HG02763 (cell line): ENCODE measurements at regions not wholly inside any gene's neighbourhood (a gene's known extent, or its start where the extent isn't known, plus 50 kb on each side); places are given as distances from the start of the nearest gene placed in this dataset.

ENCODE experiments used
- ATAC-seq: cut with Tn5 transposase; IDR thresholded peaks from one replicate; pipeline ENCODE4 v1.9.1; 2021; ENCODE audit warnings: mild to moderate bottlenecking, moderate library complexity; ENCODE audit not compliant: unreplicated experiment

DNA sequence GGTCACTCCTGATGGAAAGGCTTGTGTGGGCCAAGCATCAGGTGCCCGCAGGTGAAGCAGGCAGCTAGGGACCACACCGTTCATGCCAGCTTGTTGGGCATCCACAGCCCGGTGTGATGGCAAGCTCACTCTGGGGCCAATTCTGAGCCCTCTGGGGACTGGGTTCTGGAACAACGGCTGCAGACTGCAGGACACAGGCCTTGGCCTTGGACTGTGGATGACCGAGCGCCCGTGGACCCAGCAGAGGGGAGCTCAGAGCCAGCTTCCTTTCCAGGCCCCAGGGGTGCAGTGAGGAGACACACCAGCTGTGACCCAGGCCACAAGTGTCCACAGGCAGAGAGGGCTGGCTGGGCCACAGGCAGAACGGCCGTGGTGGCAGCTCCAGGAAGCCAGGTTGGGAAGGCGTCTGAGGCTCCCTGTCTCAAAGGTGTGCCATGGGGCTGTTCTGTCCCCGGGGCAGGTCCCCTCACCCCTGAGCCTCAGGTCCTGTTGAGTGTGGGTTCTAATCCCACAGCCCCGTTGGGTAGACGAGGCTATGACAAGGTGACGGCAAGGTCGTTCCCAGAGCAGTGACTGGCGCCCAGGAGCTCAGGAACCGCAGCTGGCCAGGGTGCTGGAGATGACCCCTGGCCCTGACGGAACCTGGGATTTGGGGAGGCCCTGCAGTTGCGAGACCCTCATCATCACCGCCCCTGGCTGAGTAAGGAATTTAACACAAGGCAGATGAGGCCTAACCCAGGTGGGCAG is 1079.4 kb downstream of the BRD1 start:
- ATAC-seq, result no peak

DNA sequence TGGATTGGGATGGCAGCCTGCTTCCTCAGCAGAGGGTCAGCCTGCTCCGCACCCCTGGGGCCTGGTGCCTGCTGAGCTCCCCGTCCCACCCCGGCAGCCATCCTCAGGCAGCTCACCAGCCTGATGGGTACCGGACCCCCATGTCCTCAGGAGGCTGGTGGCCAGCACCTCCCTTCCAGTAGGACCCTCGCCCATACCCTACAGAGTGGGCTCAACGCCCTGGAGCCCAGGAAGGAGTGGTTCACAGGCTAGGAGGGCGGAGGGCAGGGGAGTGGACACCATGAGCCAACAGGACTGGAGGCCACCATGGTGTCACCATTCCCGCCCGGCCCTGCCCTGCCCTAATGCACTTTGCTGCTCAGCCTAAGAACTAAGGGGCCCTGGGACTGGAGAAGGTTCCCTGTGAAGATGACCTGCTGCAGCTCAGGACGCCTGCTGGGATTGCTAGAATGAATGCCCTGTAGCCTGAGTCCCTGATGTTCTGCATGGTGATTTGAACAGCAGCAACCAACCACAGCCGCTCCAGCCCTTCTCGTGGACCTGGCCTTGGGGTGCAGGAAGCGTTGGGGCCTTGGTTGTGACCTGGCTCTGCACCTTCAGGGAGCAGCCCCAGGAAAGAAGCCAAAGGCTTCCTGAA is 1080.8 kb downstream of the BRD1 start:
- ATAC-seq, result no peak

DNA sequence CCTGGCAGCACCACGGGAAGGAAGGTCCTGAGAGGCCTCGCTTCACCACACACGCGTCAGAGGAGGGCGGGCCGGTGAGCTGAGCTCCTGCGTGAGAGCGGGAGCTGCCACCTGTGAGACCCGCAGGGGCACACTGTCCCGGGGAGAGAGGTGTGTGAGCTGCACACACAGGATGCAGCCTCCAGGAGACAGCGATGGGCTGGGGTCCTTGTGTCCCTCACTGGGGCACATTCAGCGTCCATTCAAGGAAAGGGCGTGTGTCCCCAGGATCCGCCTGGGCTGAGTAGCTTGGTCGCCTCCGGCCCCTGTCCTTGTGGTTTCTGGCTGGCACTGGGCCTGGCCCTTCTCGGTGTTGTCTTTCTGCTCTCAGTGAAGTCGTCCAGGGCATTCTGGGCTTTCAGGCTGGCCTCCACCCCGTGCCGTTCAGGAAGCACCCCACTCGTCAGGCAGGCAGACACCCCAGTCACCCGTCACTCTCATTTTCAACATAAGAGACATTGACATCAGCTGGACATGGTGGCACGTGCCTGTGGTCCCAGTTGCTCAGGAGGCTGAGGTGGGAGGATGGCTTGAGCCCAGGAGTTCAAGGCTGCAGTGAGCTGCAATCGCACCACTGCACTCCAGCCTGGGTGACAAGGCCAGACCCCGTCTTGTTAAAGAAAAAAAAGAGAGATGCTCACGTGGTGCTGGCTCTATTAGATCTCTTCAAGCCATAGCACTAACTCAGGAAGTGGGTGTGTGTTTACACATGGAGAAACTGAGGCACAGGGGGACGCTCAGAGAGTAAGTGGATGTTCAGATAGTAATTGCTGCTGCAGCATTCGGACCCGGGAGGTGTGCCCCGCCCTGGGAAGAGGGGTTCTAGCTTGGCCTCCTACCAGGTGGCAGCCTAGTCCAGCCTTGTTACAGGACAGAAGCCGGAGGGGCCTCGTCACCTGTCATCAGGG is 1081.6 kb downstream of the BRD1 start:
- ATAC-seq, result no peak

DNA sequence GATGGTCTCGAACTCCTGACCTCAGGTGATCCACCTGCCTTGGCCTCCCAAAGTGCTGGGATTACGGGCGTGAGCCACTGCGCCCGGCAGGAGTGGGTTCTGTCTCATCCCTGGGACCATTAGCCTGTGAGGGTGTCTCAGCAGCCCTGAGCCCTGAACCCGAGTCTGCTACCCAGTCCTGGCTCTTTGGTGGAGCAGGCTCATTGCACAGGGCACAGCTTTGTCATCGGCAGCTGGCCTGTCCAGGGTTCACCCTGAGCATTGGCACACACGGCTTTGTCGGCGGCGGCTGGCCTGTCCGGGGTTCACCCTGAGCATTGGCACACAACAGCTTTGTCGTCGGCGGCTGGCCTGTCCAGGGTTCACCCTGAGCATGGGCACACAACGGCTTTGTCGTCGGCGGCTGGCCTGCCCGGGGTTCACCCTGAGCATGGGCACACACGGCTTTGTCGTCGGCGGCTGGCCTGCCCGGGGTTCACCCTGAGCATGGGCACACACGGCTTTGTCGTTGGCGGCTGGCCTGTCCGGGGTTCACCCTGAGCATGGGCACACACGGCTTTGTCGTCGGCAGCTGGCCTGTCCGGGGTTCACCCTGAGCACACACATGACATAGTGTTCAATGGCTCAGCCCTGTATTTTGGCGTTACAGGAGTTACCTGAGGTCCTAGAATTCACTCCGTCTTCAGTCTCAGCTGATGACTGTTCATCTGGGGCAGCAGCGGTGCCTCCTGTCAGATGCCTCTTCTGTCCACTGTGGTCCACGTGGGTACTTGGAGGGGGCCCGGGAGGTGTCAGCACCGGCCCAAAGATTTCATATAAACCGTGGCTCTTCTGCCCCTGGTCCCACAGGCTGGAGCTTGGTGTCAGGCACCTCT is 1082.5 kb downstream of the BRD1 start:
- no peak for ATAC-seq

DNA sequence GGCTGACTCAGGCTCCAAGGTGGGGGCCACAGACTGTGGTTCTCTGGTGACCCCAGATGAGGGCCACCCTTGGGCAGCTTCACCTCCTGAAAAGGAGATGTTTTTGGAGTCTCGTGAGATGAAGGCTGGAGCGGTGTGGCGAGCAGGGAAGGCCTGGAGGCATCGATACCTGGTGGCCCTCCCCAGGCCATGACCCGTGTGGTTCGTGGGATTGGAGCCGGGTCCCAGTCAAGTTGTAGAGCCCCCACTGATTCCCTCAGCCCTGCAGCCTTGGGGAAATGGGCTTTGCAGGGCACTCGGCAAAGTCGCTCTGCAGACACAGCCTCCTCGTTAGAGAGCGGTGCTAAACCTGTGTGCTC is 1083.4 kb downstream of the BRD1 start:
- ATAC-seq, result no peak

DNA sequence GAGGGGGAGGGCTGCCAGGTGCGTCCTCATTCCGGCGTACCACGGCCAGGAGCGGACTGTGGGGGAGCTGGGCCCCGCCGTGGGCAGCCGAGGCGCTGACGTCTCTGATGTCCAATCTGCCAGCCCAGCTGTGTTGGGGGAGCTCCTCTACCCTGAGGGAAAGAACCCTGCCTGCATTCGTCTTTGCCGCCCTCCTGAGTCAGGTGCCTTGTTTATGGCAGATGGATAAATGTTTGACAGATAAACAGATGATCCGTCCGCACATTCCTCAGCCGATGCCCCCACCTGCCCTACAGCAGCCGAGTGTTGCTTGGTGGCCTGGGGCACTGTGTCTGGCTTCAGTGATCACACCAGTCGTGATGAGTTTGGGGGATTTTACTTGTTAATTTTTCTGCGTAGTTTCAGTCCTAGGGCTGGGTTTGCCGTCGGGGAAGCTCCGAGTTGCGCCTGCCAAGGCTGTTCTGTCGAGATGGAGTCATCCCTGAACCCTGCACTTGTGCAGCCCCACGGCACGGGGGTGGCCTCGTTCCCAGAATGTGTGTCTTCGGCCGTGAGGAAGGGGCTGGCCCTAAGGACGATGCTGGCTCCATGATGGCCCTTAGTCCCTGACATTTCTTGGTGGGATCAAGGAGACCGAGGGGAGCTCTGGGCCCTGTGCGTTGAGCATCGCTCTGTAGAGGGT is 1083.9 kb downstream of the BRD1 start:
- ATAC-seq, result no peak

DNA sequence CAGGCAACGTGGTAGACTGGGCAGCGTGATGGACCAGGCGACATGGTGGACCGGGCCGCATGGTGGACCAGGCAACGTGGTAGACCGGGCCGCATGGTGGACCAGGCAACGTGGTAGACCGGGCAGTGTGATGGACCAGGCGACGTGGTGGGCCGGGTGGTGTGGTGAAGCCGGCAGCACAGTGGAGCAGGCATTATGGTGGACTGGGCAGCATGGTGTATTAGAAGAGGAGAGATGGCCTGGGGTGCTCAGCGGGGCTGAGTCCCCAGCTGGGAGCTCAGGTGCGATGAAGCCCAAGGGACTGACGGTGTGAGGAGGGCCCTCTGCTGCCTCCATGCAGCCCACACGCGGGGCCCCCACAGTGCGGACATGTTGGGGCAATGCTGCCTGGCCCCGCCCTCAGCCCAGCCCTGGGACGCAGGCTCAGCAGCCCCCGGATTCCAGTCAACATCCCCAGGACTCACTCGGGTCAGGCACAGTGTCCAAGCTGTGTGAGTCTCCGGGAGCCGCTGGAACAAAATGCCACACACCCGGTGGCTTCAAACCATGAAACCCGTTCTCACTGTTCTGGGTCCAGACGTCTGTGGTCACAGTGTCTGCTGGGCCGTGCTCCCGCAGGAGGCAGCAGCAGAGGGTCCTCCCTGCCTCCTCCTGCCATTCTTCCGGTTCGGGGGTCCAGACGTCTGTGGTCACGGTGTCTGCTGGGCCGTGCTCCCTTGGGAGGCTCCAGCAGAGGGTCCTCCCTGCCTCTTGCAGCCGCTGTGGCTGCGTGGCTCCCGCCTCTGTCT is 1084.9 kb downstream of the BRD1 start:
- ATAC-seq, result no peak

DNA sequence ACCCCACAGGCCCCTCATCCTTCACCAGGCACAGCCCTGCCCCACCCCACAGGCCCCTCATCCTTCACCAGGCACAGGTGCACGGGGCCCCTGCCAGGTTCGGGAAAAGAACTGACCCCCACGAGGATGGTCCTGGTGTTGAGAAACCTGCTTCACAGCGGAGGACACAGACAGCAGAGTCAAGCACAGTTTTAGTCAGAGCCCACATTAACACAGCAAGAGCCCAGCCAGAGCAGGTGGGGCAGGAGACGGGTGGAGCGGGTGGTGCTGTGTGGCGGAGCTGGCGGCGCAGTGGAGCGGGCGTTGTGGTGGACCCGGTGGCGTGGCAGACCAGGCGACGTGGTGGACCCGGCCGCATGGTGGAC is 1085.5 kb downstream of the BRD1 start:
- no peak for ATAC-seq

DNA sequence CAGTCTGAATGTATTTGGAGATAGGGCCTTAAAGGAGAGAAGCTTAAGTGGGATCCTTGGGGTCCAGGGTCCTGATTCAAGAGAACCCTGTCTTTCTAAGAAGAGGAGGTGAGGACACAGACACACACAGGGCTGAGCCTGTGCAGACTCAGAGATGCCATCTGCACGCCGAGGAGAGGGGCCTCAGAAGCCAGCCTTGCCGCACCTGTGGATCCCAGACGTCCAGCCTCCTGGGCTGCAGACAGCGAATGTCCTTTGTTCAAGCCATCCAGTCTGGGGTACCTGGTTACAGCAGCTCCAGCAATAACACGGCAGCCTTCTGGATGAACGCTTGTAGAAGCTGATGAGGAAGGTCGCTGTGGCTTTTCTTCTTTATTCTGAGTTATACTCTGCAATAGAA is 1086.1 kb downstream of the BRD1 start:
- ATAC-seq, result no peak

DNA sequence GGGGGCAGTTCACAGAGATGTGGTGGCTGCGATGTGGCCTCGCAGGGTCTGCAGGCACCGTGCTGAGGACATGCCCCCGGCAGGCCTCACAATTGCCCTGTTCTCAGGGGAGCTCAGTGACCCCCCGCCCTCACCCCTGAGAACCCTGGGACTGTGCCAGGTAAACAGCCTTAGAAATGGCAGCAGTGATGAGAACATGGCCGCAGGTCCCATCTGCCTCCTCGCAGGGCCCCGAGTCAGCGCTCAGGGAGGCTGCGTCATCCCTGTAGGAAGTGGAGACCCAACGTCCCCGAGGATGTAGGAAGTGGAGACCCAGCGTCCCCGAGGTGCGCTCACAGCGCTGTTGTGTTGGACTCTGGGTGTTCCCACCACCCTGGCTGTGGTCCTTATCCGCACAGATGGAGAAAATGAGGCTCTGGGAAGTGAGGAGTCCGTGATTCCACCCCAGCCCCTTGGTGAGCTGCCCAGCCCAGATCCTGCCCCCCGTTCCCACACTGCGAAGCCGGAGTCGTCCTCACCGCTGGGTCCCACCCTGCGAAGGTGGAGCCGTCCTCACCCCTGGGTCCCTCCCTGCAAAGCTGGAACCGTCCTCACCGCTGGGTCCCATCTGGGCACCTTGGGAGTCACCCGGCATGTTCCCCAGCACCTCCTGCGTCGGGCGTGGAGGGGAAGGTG is 1086.8 kb downstream of the BRD1 start:
- no peak for ATAC-seq

DNA sequence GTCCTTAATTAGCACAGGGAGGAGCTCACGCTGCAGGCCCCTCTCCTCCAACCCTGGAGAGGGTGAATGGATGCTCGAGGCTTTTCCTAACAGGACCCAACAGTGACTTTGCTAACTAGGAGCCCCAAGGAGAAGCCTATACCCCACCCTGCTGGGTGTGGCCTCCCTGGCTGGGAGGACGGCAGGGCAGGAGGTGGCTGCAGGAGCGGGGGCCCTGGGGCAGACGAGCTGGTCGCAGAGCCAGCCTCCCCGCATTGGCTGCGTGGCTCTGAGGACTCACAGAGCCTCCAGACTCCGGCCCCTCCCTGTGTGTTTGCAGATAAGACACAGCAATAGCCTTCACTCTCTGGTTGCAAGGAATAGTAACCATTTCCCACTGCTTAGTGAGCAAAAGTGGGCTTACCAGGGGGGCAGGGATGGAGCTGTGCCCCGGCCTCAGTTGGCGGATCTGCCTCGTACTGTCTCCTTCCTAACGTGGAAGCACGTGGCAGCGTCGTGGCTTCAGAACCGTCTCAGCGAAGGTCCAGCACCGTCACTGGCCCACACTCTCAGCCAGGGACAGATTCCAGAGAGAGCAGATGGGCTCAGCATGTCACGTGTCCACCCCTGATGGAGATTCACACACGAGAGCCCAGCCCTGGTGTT is 1087.5 kb downstream of the BRD1 start:
- no peak for ATAC-seq

DNA sequence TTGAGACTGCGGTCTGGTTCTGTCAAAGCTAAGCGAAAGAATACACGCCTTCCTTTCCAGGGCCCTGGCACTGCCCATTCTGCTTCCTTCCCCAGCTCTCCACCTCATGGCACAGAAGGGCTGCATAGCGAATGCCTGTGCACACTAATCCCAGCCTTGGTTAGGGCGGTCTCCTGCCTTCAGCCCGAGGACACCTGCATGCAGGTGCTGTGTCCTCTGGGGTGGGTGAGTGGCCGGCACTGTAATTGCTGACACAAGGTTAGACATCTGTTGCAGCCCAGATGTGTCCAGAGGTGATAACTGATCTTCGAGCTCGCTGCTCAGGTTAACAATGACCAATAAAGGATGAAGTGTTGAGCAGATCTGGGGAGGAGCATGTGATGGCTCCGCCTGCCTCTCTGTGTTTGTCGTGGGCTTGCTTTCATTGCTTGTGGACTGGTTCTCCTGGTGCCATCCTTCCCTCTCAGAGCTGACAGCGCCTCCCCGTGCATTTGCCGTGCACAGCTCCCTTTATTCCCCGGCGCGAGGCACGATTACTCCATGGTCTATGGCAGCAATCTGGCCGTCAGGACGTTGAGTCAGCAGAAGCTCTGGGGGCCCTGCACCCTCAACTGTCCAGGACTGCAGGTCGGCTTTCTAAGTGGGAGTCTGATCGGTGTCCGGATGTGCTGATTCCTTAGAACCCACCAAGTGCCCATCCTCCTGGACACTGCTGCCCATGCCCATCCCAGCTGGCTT is 1088.2 kb downstream of the BRD1 start:
- ATAC-seq, result no peak

DNA sequence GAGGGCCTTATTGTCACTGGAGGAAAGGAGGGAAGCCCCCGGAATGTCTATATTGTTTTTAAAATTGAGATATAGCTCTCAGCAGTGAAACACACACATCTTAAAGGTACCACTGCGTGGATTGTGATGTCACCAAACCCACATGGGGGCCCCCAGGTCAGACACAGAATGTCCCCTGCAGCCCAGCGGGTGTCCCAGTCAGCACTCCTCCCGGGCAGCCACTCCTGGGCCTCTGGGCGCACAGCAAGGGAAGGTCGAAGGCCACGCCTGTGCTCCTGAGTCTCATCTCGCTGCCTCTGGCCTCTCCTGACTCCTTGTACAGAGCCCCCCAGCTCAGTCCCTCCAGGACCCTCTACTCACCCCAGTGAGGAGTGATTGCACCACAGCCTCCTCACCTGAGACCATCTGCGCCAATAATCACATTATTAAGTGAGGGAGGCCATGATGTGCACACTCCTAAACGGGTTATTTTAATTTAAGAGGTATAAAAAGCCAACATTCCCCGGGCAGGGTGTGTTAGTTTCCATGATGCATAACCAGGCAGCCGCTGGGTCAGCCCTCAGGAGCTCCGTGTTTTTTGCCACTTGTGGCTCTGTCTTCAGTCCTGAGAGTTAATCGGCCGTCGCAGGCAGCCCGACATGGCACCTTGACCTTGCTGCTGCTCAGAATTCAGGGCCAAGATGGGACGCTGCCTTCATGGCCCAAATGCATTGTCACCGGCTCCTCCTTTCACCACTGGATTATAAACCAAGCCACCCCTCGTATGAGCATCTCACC is 1089.3 kb downstream of the BRD1 start:
- ATAC-seq, result no peak

DNA sequence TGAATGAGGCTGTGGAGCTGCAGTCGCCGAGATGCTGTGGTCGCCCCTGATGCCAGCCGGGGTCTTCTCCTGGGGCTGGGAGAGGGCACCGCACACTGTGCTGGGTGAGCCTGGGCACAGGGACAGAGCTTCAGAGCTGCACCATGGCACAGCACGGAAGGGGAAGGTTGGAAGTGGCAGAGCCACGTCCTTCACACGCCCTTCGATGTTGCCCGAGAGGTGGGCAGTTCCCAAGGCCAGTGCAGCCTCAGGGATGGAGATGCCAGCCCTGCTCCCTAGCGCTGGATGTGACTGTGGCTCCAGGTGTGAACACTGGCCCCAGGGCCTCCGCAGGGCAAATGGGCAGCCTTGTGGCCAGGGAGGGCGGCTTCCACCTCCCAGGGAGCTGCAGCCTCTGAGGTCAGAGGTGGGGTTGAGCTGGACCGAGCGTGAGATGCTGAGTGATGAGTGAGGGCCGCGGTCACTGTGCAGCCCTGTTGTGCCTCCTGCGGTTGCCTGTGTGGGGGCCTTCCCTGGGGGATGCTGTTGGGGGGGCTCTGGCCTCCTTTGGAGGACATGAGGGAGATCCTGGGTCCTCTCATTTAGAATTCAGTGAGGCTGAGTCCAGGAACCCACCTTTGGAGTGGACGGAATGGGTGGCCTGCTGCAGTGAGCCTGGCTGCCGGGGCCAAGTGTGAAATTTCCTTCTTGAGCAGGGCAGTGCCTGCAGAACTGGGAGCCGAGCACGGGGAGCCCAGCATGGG is 1090.0 kb downstream of the BRD1 start:
- ATAC-seq, result no peak

DNA sequence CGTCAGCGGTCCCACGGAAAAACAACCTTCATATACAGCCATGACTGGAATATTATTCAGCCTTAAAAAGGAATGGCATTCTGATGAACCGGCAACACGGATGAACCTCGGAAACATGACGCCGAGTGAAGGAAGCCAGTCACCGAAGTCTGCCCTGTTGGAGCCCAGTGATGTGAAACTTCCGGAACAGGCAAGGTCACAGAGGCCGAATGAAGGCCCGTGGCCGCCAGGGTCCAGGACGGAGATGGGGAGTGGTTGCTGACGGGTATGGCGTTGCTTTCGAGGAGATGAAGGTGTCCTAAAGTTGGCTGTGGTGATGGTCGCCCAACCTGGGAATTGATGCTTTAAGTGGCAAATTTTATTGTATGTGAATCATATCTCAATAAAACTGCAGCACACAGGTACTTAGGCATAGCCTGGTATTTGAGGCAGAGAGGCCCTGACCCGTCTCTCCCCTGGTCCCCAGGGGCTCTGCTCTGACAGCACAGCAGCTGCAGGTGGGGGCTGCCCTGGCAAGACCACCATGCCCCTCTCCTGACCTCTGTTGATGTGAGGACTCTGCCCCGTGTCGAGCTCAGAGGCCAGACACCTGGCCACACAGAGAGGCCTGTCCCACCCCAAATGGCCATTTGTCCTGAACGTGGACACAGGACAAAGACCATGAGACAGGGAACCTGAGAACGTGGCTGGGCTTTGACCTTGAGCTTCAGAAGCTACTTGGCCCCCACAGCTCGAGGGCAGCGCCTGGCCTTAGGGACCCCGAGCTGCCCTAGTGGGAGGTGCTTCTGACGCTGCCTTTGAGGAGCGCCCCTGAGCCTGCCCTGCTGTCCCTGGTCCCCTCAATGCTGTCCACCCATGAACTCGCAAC is 1090.8 kb downstream of the BRD1 start:
- no peak for ATAC-seq
